ENCODE measurements at regions not wholly inside any gene's neighbourhood (a gene's known extent, or its start where the extent isn't known, plus 50 kb on each side); places are given as distances from the start of the nearest gene placed in this dataset.

DNA sequence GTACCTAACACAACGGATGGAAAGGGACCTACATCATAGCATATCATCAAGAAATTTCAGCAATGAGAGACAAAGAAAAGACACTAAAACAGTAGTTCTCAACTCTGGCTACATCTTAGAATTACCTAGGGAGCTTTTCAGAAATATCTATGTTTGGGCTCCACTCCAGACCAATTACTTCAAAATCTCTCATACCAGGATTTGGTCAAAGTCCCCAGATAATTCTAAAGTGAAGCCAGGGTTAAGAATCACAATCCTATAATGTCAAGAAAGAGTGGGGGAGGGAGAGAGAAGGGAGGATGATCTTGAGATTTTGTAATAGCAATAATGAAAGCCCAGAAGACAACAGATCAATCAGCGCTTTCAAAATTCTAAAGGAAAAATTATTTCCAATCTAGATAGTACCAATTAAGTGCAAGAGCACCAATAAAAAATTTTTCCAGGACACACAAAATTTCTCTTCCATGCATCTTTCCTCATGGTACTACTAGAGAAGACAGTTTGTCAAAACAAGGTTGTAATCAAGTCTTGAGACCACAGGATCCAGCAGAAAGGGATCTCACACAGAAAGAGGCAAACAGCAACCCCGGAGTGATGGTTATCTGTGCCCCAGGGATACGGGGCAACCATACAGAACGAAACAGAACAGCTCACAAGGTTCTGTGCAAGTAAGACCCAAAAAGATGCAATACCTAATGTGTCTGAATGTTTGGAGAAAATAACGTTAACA, 152.9 kb upstream of the DST start:
- TF ChIP-seq, protein P1, sequence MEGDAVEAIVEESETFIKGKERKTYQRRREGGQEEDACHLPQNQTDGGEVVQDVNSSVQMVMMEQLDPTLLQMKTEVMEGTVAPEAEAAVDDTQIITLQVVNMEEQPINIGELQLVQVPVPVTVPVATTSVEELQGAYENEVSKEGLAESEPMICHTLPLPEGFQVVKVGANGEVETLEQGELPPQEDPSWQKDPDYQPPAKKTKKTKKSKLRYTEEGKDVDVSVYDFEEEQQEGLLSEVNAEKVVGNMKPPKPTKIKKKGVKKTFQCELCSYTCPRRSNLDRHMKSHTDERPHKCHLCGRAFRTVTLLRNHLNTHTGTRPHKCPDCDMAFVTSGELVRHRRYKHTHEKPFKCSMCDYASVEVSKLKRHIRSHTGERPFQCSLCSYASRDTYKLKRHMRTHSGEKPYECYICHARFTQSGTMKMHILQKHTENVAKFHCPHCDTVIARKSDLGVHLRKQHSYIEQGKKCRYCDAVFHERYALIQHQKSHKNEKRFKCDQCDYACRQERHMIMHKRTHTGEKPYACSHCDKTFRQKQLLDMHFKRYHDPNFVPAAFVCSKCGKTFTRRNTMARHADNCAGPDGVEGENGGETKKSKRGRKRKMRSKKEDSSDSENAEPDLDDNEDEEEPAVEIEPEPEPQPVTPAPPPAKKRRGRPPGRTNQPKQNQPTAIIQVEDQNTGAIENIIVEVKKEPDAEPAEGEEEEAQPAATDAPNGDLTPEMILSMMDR (IDR thresholded peaks at IDR 0.05): no peak
- TF ChIP-seq POLR2A (IDR thresholded peaks at IDR 0.05) (no peak), POLR2AphosphoS5 (IDR thresholded peaks at IDR 0.05) (no peak), EP300 (IDR thresholded peaks at IDR 0.05) (no peak)
